Colonic mucosa (tissue), 4 donors: ENCODE measurements at regions not wholly inside any gene's neighbourhood (a gene's known extent, or its start where the extent isn't known, plus 50 kb on each side); places are given as distances from the start of the nearest gene placed in this dataset.

ENCODE experiments used
- DNase-seq: peaks from one replicate; pipeline ENCODE4 v3.0.0-alpha.2; 2020
- H3K27ac ChIP-seq: fragments of 200-600 bp; one replicate; pipeline ENCODE4 v1.8.0; 2021
- H3K27me3 ChIP-seq: fragments of 200-600 bp; one replicate; pipeline ENCODE4 v1.8.0; 2021
- H3K36me3 ChIP-seq: fragments of 200-600 bp; one replicate; pipeline ENCODE4 v1.8.0; 2021
- H3K4me1 ChIP-seq: fragments of 200-600 bp; one replicate; pipeline ENCODE4 v1.8.0; 2021; ENCODE audit warnings: mild to moderate bottlenecking
- H3K4me3 ChIP-seq: fragments of 200-600 bp; one replicate; pipeline ENCODE4 v1.8.0; 2021
- H3K9ac ChIP-seq, 2 donors: one replicate each; pipeline ENCODE4 v1.7.0; 2013; ENCODE audit warnings: control low read depth in 2 of 2, low read depth in 2 of 2, low read length in 2 of 2
- H3K9me3 ChIP-seq: fragments of 200-600 bp; one replicate; pipeline ENCODE4 v1.8.0; 2021
- intact Hi-C: fragments of 100-400 bp; cut with DNase I; formaldehyde crosslinking; loops from one replicate; pipeline ENCODE4 v1.14.1; 2022
- TF ChIP-seq, protein P1 (sequence below): fragments of 200-600 bp; IDR thresholded peaks from one replicate; pipeline ENCODE4 v1.8.0; 2022; ENCODE audit warnings: antibody characterized with exemption, mild to moderate bottlenecking
- donor health status: healthy.
- donor health status: DM: no; HTN: no; CAD: no.
- donor health status: DM: no; HTN: no; CAD: no.

GRCh38 chr3:157746391-157746790 is 243.2 kb upstream of the VEPH1 start:
- H3K27me3 ChIP-seq, result no peaks in the 10 kb centered on the region
- H3K36me3 ChIP-seq, result no peaks in the 10 kb centered on the region
- DNase-seq, result no peak
- no peaks in the 10 kb centered on the region for H3K4me1 ChIP-seq
- TF ChIP-seq, protein P1, sequence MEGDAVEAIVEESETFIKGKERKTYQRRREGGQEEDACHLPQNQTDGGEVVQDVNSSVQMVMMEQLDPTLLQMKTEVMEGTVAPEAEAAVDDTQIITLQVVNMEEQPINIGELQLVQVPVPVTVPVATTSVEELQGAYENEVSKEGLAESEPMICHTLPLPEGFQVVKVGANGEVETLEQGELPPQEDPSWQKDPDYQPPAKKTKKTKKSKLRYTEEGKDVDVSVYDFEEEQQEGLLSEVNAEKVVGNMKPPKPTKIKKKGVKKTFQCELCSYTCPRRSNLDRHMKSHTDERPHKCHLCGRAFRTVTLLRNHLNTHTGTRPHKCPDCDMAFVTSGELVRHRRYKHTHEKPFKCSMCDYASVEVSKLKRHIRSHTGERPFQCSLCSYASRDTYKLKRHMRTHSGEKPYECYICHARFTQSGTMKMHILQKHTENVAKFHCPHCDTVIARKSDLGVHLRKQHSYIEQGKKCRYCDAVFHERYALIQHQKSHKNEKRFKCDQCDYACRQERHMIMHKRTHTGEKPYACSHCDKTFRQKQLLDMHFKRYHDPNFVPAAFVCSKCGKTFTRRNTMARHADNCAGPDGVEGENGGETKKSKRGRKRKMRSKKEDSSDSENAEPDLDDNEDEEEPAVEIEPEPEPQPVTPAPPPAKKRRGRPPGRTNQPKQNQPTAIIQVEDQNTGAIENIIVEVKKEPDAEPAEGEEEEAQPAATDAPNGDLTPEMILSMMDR, result no peak
- no peaks in the 10 kb centered on the region for H3K9me3 ChIP-seq
- no peak overlapping the region for H3K4me3 ChIP-seq
- intact Hi-C loops, result no loop called here
- no peak overlapping the region for H3K27ac ChIP-seq
- H3K9ac ChIP-seq, result no peak overlapping the region

DNA sequence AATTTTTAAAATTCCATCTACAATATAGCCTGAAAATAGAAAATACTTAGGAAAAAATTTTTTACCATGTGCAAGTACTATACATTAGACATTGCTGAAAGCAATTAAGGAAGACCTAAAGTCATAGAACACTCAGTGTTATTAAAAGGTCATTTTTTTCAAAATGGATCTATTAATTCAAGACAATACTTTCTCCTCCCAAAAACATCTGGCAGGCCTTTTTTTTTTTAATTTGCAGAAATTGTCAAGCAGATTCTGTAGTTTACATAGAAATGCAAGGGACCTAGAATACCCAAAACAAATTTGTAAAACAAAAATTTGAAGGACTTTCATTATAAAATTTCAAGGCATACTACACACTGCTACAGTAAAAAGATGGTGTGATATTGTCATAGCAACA is 238.4 kb upstream of the VEPH1 start:
- no peak overlapping the region for H3K27ac ChIP-seq
- intact Hi-C loops, result no loop called here

DNA sequence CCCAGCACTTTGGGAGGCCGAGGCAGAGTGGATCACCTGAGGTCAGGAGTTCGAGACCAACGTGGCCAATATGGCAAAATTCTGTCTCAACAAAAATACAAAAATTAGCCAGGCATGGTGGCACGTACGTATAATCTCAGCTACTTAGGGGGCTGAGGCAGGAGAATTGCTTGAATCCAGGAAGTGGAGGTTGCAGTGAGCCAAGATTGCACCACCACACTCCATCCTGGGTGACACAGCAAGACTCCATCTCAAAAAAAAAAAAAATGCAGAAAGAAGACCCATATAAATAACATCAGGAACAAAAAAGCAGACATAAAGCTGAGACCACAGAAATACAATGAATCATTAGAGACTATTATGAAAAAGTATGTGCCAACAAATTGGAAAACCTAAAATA is 235.2 kb upstream of the VEPH1 start:
- Histone ChIP-seq H3K27me3 (no peaks in the 10 kb centered on the region), H3K4me3 (no peak overlapping the region), H3K27ac (no peak overlapping the region), H3K4me1 (no peaks in the 10 kb centered on the region), H3K9ac (no peak overlapping the region), H3K9me3 (no peaks in the 10 kb centered on the region), H3K36me3 (no peaks in the 10 kb centered on the region)
- TF ChIP-seq, protein P1, result no peak
- intact Hi-C loops, result no loop called here
- DNase-seq, result no peak

More for the DNA sequence above, 238.4 kb upstream of the VEPH1 start:
- TF ChIP-seq, protein P1, result no peak
- H3K9me3 ChIP-seq, result no peaks in the 10 kb centered on the region
- H3K36me3 ChIP-seq, result no peaks in the 10 kb centered on the region
- no peaks in the 10 kb centered on the region for H3K4me1 ChIP-seq
- no peak overlapping the region for H3K9ac ChIP-seq
- H3K4me3 ChIP-seq, result no peak overlapping the region
- no peaks in the 10 kb centered on the region for H3K27me3 ChIP-seq
- no peak for DNase-seq

DNA sequence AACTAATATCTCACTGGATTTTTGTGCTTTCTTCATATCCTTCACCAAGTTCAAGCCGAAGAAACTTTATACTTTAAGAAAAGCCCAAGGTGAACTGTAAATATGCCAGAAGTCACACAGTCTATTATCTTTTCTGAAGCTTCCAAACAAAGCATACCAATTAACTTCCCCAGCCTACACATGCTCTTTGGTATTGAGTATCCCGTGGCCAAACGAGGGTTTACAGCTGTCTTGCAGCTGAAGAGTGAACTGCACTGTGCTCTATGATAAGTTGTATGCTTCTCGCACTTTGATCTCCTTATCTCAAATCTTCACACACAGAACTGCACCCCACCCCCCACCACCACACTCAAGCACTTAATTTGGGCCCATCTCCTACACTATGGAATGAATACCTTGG is 215.6 kb upstream of the VEPH1 start:
- Histone ChIP-seq H3K27me3 (no peaks in the 10 kb centered on the region), H3K9ac (no peak overlapping the region), H3K9me3 (no peaks in the 10 kb centered on the region), H3K4me3 (no peak overlapping the region), H3K27ac (no peak overlapping the region), H3K4me1 (no peaks in the 10 kb centered on the region), H3K36me3 (no peaks in the 10 kb centered on the region)
- TF ChIP-seq, protein P1, result no peak
- no peak for DNase-seq
- intact Hi-C loops, result no loop called here

DNA sequence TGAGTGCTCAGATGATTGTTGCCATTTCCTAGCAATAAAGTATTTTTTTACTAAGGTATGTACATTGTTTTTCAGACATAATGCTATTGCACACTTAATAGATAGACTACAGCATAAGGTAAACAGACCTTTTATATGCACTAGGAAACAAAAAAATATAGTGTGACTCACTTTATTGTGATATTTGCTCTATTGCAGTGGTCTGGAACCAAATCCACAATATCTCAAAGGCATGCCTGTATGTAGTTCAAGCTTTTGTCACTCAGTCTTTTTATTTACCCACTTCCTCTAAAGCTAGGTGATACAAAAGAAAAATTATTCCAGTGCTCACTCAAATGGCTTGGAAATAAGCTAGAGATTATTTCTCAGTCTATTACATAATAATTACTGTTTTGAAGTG is 209.9 kb upstream of the VEPH1 start:
- Histone ChIP-seq H3K36me3 (no peaks in the 10 kb centered on the region), H3K27ac (no peak overlapping the region), H3K9ac (no peak overlapping the region), H3K4me1 (no peaks in the 10 kb centered on the region), H3K27me3 (no peaks in the 10 kb centered on the region), H3K4me3 (no peak overlapping the region), H3K9me3 (no peaks in the 10 kb centered on the region)
- no peak for DNase-seq
- intact Hi-C loops, result no loop called here
- TF ChIP-seq, protein P1, result no peak

GRCh38 chr3:157705258-157705657 is 202.0 kb upstream of the VEPH1 start:
- TF ChIP-seq, protein P1, result no peak
- DNase-seq, result no peak
- no peak overlapping the region for H3K4me3 ChIP-seq
- no peaks in the 10 kb centered on the region for H3K36me3 ChIP-seq
- no peaks in the 10 kb centered on the region for H3K4me1 ChIP-seq
- H3K27me3 ChIP-seq, result no peaks in the 10 kb centered on the region
- intact Hi-C loops, result no loop called here
- H3K9me3 ChIP-seq, result no peaks in the 10 kb centered on the region
- no peak overlapping the region for H3K9ac ChIP-seq
- no peak overlapping the region for H3K27ac ChIP-seq
